GM21526 (cell line): ENCODE measurements at regions not wholly inside any gene's neighbourhood (a gene's known extent, or its start where the extent isn't known, plus 50 kb on each side); places are given as distances from the start of the nearest gene placed in this dataset.

Experiments used
- ATAC-seq: cut with Tn5 transposase; IDR thresholded peaks from one replicate; pipeline ENCODE4 v1.9.1; 2021; ENCODE audit warnings: moderate library complexity; ENCODE audit not compliant: unreplicated experiment, low FRiP score

DNA sequence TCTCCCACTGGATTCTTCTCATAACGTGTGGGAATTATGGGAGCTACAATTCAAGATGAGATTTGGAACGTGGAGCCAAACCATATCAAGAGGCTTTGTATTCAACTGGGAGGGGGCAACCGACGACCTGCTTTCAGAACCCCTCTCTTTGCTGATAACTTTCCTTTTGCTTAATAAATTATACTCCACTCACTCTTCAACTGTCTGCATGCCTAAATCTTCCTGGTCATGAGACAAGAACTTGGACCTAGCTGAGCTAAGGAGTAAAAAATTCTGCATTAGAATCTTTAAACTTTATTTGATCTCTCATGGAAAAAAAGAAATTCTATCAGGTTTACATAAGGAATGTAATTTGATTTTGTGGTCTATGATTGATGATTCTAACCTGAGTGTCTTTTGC, 86.7 kb upstream of the CYYR1 start:
- ATAC-seq = no peak

DNA sequence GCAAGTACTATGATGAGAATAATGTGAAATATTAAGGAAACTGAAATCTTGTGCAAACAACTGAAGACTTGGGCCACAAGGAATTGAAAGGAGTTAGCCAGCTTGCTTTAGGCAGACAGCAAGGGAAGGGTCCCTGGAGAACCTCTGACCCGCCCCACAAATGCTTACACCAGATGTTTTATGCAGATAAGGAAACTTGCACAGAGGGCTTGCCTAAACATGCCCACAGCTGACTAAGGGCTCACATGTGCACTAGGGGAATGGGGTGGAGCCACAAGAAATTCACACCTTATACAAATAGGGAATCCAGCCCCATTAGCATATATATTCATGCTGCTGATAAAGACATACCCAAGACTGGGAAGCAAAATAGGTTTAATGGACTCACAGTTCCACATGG, 86.1 kb upstream of the CYYR1 start:
- ATAC-seq = no peak

DNA sequence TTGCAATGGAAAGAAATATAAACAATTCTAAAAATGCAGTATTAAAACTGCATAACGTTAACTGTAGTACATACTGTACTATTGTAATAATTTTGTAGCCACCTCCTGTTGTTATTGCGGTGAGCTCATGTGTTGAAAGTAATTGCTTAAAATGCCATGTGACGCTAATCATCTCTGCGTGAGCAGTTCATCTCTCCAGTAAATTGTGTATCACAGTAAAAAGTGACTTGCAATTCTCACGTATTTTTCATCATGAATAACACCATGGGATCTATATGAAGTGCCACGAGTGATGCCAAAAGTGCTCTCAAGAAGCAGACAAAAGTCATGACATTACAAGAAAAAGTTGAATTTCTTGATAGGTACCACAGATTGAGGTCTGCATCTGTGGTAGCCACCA, 82.4 kb upstream of the CYYR1 start:
- no peak for ATAC-seq

DNA sequence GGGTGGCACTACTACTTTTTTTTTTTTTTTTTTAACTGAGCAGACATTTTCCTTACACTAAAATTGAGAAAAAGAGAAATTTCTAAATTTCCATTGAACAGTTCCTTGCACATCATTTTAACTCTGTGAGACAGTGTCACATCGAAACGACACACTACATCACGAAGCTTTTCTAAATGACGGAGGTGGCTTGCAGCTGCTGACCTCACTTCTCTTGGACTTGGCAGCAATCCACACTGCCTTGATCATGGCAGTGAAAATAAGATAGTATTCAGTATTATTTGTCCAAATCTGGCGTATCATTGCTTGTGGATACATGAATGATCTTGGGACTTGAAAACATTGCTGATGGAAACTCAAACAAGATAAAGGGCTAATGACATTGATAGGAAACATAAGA, 80.3 kb upstream of the CYYR1 start:
- ATAC-seq = no peak

DNA sequence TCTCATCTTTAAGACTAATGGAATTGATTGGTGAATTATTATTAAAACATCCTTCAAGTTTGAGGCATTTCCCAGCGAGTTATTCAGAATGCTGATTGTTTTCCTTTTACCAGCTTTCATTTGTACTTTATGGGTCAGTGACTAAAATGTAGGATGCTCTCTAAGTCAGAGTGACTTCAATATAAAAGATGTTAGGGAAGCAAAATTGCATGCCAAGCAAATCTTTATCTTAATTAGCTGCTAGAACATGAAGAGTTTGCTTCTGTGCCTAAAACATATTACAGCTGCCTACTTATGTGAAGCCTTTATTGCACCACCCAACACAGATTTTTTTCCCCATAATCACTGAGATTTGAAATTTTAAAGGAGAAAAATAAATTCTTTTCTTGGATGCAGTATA, 79.8 kb upstream of the CYYR1 start:
- no peak for ATAC-seq

DNA sequence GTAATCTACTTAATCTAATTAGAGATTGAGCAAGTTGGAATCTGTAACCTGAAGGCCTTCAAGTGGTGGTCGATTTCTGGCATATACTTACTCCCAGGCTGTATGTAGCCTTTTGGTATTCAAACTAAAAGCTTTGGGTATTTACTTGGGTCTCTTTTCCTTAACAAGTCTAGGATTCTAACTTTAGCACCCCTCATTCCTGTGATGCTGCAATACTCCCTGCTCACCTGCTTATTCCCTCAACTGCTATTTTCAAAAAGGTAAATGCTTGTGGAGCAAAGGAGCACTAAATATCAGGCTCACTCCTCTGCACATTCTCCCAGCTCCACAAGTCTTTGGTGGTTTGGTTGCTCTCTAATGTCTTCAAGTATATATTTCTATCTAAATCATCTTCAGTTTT, 68.0 kb upstream of the CYYR1 start:
- ATAC-seq = no peak

DNA sequence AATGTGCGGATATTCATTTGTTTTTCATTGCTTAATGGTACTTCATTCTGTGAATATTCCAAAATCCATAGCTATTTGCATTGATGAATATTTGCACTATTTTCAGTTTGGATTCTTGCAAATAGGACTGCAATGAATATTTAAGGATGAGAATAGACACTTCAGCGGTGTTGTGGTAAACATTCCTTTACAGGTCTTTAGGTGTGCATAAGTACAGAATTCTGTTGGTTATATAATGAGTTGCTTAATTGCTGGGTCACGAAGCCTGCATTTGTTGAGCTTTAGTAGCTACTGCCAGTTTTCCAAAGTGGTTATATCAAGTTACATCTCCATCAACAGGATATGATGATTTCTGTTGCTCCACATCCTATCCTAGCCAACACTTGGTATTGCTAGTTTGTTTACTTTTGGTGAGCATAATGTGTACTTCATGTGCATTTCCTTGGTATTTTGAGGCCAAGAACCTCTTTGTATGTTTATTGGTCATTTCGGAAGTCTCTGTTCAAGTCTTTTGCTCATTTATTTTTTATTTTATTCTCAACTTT, 64.2 kb upstream of the CYYR1 start:
- no peak for ATAC-seq

DNA sequence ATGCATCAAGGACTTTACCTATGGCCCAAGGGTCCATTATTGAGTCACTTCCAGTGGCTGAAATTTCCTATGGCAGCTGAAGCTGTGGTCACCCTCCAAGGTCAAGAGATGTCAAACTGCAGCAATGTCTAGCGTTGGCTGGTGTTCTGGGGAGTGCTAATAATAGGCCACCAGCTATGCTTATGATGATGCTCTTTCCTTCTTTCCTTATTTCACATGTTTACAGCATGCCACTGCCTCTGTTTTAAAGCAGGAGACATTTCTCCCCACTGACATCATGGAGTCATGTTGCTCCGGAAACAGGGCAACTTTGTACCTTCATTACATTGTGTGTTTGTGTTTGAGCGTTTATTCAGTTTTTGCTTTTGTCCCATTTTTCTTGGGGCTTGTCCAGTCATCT, 62.6 kb upstream of the CYYR1 start:
- no peak for ATAC-seq

DNA sequence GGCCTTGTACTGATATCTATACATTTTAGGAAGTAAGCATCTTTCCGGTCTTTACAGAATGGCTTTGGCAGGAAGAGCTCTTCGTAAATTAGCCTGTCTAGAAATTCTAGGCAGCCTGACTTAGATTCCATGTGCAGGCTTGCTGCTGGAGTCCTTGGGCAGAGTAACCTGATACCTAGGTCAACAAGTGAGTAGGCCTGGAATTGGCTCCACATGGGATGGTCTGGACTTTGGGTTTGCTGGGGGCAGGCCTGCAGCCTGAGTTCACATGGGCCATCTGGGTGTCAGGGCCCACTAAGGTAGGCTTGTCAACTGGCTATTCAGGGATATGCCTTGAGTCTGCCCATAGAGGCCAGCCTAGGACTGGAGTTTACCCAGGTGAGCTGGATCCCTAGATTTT, 59.6 kb upstream of the CYYR1 start:
- no peak for ATAC-seq

DNA sequence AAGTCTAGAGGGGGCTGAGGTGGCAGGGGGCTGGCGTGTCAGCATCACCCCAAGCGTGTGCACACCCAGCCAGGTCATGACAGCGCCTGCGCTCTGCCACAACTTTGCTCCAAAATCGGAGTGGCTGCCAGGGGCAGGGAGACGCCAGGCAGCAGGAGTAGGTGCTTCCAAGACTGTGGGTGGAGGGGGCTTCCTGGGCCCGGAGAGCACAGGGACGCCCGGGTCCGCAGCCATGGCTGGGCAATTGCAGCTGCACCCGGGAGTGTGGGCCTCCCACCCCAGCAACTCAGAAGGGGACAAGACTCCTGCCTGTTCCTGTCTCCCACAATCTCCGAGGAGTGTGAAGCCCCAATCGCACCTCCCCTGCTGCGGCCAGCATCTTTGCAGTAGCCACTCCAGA, 53.1 kb upstream of the CYYR1 start:
- no peak for ATAC-seq

DNA sequence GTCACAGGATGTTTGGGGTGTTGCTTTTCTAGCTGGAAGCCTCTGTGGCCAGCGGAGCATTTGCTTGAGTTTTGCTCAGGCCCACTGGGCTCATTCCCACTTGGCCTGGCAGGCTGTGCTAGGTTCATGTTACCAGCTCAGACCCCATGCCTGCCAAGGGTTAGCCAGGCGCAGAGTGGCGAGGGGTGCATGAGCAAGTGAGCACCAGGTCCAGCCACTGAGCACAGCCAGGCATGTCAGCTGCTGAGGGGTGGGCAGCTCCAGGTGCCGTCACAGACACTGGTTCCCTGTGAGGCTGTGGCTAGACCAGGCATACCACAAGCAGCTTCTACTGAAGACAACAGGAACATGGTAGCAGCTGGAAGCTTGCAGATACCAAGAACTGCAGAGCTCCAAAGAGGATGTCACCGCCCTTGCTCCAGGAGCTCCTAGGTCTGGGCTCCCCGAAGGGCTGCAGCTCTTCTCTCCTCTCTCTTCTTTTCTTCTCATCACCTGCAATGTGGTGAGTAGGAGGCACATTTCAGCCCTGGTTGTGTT, 52.0 kb upstream of the CYYR1 start:
- no peak for ATAC-seq
